OCI-LY3 (cell line): ENCODE measurements at regions not wholly inside any gene's neighbourhood (a gene's known extent, or its start where the extent isn't known, plus 50 kb on each side); places are given as distances from the start of the nearest gene placed in this dataset.
"Not testable (repeated sequence)": the region's sequence is repeated elsewhere in the genome, so short reads cannot be mapped to it uniquely, and the experiment has no call there.

ENCODE experiments used
- CTCF ChIP-seq: fragments of 200-600, 300-600 bp; sonication (generic); IDR thresholded peaks from 2 replicates; pipeline ENCODE4 v1.5.1; 2014; ENCODE audit warnings: antibody characterized with exemption, low read length, low read depth
- EZH2phosphoT487 ChIP-seq: fragments of 200-600 bp; shearing (Covaris generic); IDR thresholded peaks from 2 replicates; pipeline ENCODE4 v1.6.1; 2018; ENCODE audit warnings: antibody characterized with exemption, mixed run types, low read depth

DNA sequence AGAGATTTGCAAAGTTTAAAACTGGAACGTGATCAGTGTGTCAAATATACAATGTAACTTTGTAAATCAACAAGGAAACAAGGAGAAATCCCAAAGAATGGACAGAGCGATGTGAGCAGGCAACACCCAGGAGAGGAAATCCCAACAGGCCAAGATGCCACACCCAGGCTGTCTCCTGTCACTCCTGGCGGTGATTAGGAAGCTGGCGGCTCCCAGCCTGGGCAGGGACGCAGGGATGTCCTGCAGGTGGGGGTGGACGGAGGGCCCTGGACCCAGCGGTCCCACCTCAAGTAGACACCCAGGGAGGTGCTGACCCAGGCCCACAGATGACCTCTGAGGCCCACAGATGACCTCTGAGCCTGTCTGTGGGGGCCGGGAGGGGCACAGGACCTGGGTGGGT is 271.1 kb upstream of the SFSWAP start:
- TF ChIP-seq EZH2phosphoT487, CTCF: not testable (repeated sequence)
